ENCODE measurements at regions not wholly inside any gene's neighbourhood (a gene's known extent, or its start where the extent isn't known, plus 50 kb on each side); places are given as distances from the start of the nearest gene placed in this dataset.

- no peak for DNase-seq
- Histone ChIP-seq H3K36me3 (replicated peaks in 1 of 2; ENCODE audit: control extremely low read depth in 1 of 2, control insufficient read depth in 1 of 2, extremely low read depth in 1 of 2, insufficient read depth in 2 of 2, low read length in 1 of 2) (no peaks in the 10 kb centered on the region), H3K4me2 (replicated peaks; ENCODE audit: low read depth, low read length, poor library complexity, severe bottlenecking) (no peak overlapping the region), H2AFZ (ENCODE audit: insufficient read depth, low read depth, low read length, poor library complexity, severe bottlenecking) (no peak overlapping the region), H4K20me1 (ENCODE audit: control insufficient read depth, insufficient read depth, low read length, poor library complexity, severe bottlenecking) (no peaks in the 10 kb centered on the region), H3K9me3 (ENCODE audit: control extremely low read depth in 1 of 3, control insufficient read depth in 2 of 3, insufficient read depth in 1 of 3, low read length in 2 of 3) (no peaks in the 10 kb centered on the region), H3K4me3 (ENCODE audit: control extremely low read depth in 1 of 5, extremely low read depth in 1 of 5, insufficient read depth in 1 of 5, low read depth in 2 of 5, low read length in 4 of 5) (no peak overlapping the region), H3K27me3 (replicated peaks in 1 of 4; ENCODE audit: control extremely low read depth in 1 of 4, control insufficient read depth in 3 of 4, insufficient read depth in 4 of 4, low read length in 3 of 4) (peaks cover 0 to 19% (median 2%) of the 10 kb centered on the region in 4 experiments), H3K9ac (ENCODE audit: low read length) (no peak overlapping the region), H3K79me2 (ENCODE audit: control insufficient read depth, insufficient read depth, low read length) (no peaks in the 10 kb centered on the region), H3K4me1 (ENCODE audit: control insufficient read depth in 2 of 2, insufficient read depth in 2 of 2, low read length in 2 of 2) (peaks cover 4 to 5% of the 10 kb centered on the region in 2 donors), H3K27ac (ENCODE audit: low read length in 2 of 2) (no peak overlapping the region)
- intact Hi-C loops (cut with micrococcal nuclease), result no loop called here
- no peak for ATAC-seq (ENCODE audit: low read depth)
- Mint-ChIP-seq H3K9me3 (ENCODE audit: insufficient read depth) (no peaks in the 10 kb centered on the region), H3K4me3 (no peak overlapping the region), H3K27me3 (peaks cover 40% of the 10 kb centered on the region), H3K4me1 (peaks cover 7% of the 10 kb centered on the region), H3K27ac (no peak overlapping the region)
- ChIA-PET CTCF (no interaction called here), POLR2A (no interaction called here)
- TF ChIP-seq EZH2 (IDR thresholded peaks at IDR 0.05; ENCODE audit: borderline replicate concordance, insufficient read depth, low read depth, low read length, poor library complexity, severe bottlenecking) (no peak), CTCF (IDR thresholded peaks at IDR 0.05) (no peak)
- 77% methylated on average over 4 of the region's 10 CpGs for WGBS (ENCODE audit: insufficient coverage)
These were observed 193.3 kb downstream of the PHETA1 start for GRCh38 chr12:111175396-111176094.

- Histone ChIP-seq H3K4me1 (ENCODE audit: control insufficient read depth in 2 of 2, insufficient read depth in 2 of 2, low read length in 2 of 2) (peaks cover 6 to 8% of the 10 kb centered on the region in 2 donors), H3K4me2 (replicated peaks; ENCODE audit: low read depth, low read length, poor library complexity, severe bottlenecking) (no peak overlapping the region), H4K20me1 (ENCODE audit: control insufficient read depth, insufficient read depth, low read length, poor library complexity, severe bottlenecking) (no peaks in the 10 kb centered on the region), H3K27ac (ENCODE audit: low read length in 2 of 2) (no peak overlapping the region), H3K9me3 (ENCODE audit: control extremely low read depth in 1 of 3, control insufficient read depth in 2 of 3, insufficient read depth in 1 of 3, low read length in 2 of 3) (no peaks in the 10 kb centered on the region), H3K36me3 (replicated peaks in 1 of 2; ENCODE audit: control extremely low read depth in 1 of 2, control insufficient read depth in 1 of 2, extremely low read depth in 1 of 2, insufficient read depth in 2 of 2, low read length in 1 of 2) (no peaks in the 10 kb centered on the region), H3K27me3 (replicated peaks in 1 of 4; ENCODE audit: control extremely low read depth in 1 of 4, control insufficient read depth in 3 of 4, insufficient read depth in 4 of 4, low read length in 3 of 4) (peaks cover 0 to 15% (median 0%) of the 10 kb centered on the region in 4 experiments), H2AFZ (ENCODE audit: insufficient read depth, low read depth, low read length, poor library complexity, severe bottlenecking) (no peak overlapping the region), H3K79me2 (ENCODE audit: control insufficient read depth, insufficient read depth, low read length) (no peaks in the 10 kb centered on the region), H3K4me3 (ENCODE audit: control extremely low read depth in 1 of 5, extremely low read depth in 1 of 5, insufficient read depth in 1 of 5, low read depth in 2 of 5, low read length in 4 of 5) (no peak overlapping the region), H3K9ac (ENCODE audit: low read length) (no peak overlapping the region)
- TF ChIP-seq CTCF (IDR thresholded peaks at IDR 0.05), result no peak
- no peak for TF ChIP-seq EZH2 (IDR thresholded peaks at IDR 0.05; ENCODE audit: borderline replicate concordance, insufficient read depth, low read depth, low read length, poor library complexity, severe bottlenecking)
- H3K4me3 Mint-ChIP-seq, result no peak overlapping the region
- CTCF ChIA-PET, result no interaction called here
- H3K27ac Mint-ChIP-seq, result no peak overlapping the region
- POLR2A ChIA-PET, result no interaction called here
- 0% methylated on average over 1 of the region's 3 CpGs for WGBS (ENCODE audit: insufficient coverage)
- intact Hi-C loops (cut with micrococcal nuclease), result no loop called here
- peaks cover 11% of the 10 kb centered on the region for H3K4me1 Mint-ChIP-seq
- peaks cover 34% of the 10 kb centered on the region for H3K27me3 Mint-ChIP-seq
- DNase-seq (no peak), ATAC-seq (ENCODE audit: low read depth) (no peak)
- H3K9me3 Mint-ChIP-seq (ENCODE audit: insufficient read depth), result no peaks in the 10 kb centered on the region
These were observed 193.9 kb downstream of the PHETA1 start for GRCh38 chr12:111174961-111175345.
